ENCODE measurements at regions not wholly inside any gene's neighbourhood (a gene's known extent, or its start where the extent isn't known, plus 50 kb on each side); places are given as distances from the start of the nearest gene placed in this dataset.
"Not testable (repeated sequence)": the region's sequence is repeated elsewhere in the genome, so short reads cannot be mapped to it uniquely, and the experiment has no call there.

GRCh38 chr13:104683789-104684188 lies 1617.6 kb upstream of the SLC10A2 start:
- DNase-seq (ENCODE audit: low read depth, low spot score): no peak

- DNase-seq (ENCODE audit: low read depth, low spot score): no peak
Observed at GRCh38 chr13:104678161-104678560, 1611.9 kb upstream of the SLC10A2 start.

- no peak for DNase-seq (ENCODE audit: low read depth, low spot score)
Observed at GRCh38 chr13:104671901-104672300, 1605.7 kb upstream of the SLC10A2 start.

GRCh38 chr13:104657196-104657595 lies 1591.0 kb upstream of the SLC10A2 start:
- DNase-seq (ENCODE audit: low read depth, low spot score): no peak

GRCh38 chr13:104650431-104650830 lies 1584.2 kb upstream of the SLC10A2 start:
- DNase-seq (ENCODE audit: low read depth, low spot score): no peak

- DNase-seq (ENCODE audit: low read depth, low spot score): no peak
Observed at GRCh38 chr13:104648291-104648690, 1582.1 kb upstream of the SLC10A2 start.

GRCh38 chr13:104645786-104646185 lies 1579.6 kb upstream of the SLC10A2 start:
- DNase-seq (ENCODE audit: low read depth, low spot score): no peak

- no peak for DNase-seq (ENCODE audit: low read depth, low spot score)
Observed at GRCh38 chr13:104641309-104641708, 1575.1 kb upstream of the SLC10A2 start.

GRCh38 chr13:104635879-104636278 lies 1569.7 kb upstream of the SLC10A2 start:
- no peak for DNase-seq (ENCODE audit: low read depth, low spot score)

GRCh38 chr13:104634016-104634415 lies 1567.8 kb upstream of the SLC10A2 start:
- DNase-seq (ENCODE audit: low read depth, low spot score): no peak

GRCh38 chr13:104632736-104633135 lies 1566.5 kb upstream of the SLC10A2 start:
- DNase-seq (ENCODE audit: low read depth, low spot score): no peak

- no peak for DNase-seq (ENCODE audit: low read depth, low spot score)
Observed at GRCh38 chr13:104625201-104625600, 1559.0 kb upstream of the SLC10A2 start.

GRCh38 chr13:104616990-104617389 lies 1550.8 kb upstream of the SLC10A2 start:
- no peak for DNase-seq (ENCODE audit: low read depth, low spot score)

- no peak for DNase-seq (ENCODE audit: low read depth, low spot score)
Observed at GRCh38 chr13:104614361-104615145, 1548.3 kb upstream of the SLC10A2 start.

- DNase-seq (ENCODE audit: low read depth, low spot score): no peak
Observed at GRCh38 chr13:104608331-104608730, 1542.1 kb upstream of the SLC10A2 start.

GRCh38 chr13:104605435-104605834 lies 1539.2 kb upstream of the SLC10A2 start:
- not testable (repeated sequence) for DNase-seq (ENCODE audit: low read depth, low spot score)

GRCh38 chr13:104597546-104598180 lies 1531.4 kb upstream of the SLC10A2 start:
- DNase-seq (ENCODE audit: low read depth, low spot score): no peak

- DNase-seq (ENCODE audit: low read depth, low spot score): no peak
Observed at GRCh38 chr13:104595511-104595910, 1529.3 kb upstream of the SLC10A2 start.

- DNase-seq (ENCODE audit: low read depth, low spot score): no peak
Observed at GRCh38 chr13:104594806-104595205, 1528.6 kb upstream of the SLC10A2 start.

GRCh38 chr13:104593693-104594092 lies 1527.5 kb upstream of the SLC10A2 start:
- DNase-seq (ENCODE audit: low read depth, low spot score): no peak

GRCh38 chr13:104593251-104593576 lies 1527.0 kb upstream of the SLC10A2 start:
- DNase-seq (ENCODE audit: low read depth, low spot score): no peak

- no peak for DNase-seq (ENCODE audit: low read depth, low spot score)
Observed at GRCh38 chr13:104592545-104593250, 1526.5 kb upstream of the SLC10A2 start.

GRCh38 chr13:104592127-104592526 lies 1525.9 kb upstream of the SLC10A2 start:
- DNase-seq (ENCODE audit: low read depth, low spot score): no peak
